ENCODE measurements at regions not wholly inside any gene's neighbourhood (a gene's known extent, or its start where the extent isn't known, plus 50 kb on each side); places are given as distances from the start of the nearest gene placed in this dataset.

DNA sequence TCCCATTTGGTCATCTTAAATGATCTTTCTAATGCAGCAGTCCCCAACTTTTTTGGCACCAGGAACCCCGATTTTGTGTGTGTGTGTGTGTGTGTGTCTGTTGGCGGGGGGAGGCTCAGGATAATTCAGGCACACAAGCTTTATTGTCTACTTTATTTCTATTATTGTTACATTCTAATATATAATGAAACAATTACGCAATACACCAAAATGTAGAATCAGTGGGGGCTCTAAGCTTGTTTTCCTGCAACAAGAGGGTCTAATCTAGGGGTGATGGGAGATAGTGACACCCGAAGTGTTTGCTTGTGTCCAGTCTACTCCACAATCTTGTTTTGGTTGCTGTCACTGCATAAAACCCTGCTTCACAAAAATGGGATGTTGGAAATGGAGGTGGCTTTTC, 621.1 kb upstream of the LRFN5 start:
- Histone ChIP-seq H3K27me3 (ENCODE audit: control insufficient read depth, insufficient read depth, low read length) (no peaks in the 10 kb centered on the region), H3K27ac (ENCODE audit: low read length) (no peak overlapping the region), H3K36me3 (ENCODE audit: control insufficient read depth, insufficient read depth, low read length) (no peaks in the 10 kb centered on the region), H3K9me3 (ENCODE audit: control insufficient read depth, insufficient read depth, low read depth, low read length) (no peaks in the 10 kb centered on the region), H3K4me1 (ENCODE audit: control insufficient read depth, insufficient read depth, low read length) (no peaks in the 10 kb centered on the region), H3K4me3 (ENCODE audit: low read depth in 2 of 2, low read length in 2 of 2) (no peak overlapping the region)
- intact Hi-C loops (cut with micrococcal nuclease; ENCODE audit: unreplicated experiment) (no loop called here), in situ Hi-C loops (cut with HindIII; ENCODE audit: low pct_unique_long_range_greater_than_20kb, low sequenced_read_pairs) (no loop called here)
- DNase-seq (ENCODE audit: low read depth, low spot score) = no peak
- no peak for ATAC-seq
- CTCF ChIA-PET = no interaction called here
- BruUV-seq (replicated peaks) = no TSS peak
- POLR2A ChIA-PET = no interaction called here
- TF ChIP-seq, protein P1, sequence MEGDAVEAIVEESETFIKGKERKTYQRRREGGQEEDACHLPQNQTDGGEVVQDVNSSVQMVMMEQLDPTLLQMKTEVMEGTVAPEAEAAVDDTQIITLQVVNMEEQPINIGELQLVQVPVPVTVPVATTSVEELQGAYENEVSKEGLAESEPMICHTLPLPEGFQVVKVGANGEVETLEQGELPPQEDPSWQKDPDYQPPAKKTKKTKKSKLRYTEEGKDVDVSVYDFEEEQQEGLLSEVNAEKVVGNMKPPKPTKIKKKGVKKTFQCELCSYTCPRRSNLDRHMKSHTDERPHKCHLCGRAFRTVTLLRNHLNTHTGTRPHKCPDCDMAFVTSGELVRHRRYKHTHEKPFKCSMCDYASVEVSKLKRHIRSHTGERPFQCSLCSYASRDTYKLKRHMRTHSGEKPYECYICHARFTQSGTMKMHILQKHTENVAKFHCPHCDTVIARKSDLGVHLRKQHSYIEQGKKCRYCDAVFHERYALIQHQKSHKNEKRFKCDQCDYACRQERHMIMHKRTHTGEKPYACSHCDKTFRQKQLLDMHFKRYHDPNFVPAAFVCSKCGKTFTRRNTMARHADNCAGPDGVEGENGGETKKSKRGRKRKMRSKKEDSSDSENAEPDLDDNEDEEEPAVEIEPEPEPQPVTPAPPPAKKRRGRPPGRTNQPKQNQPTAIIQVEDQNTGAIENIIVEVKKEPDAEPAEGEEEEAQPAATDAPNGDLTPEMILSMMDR (IDR thresholded peaks at IDR 0.05) = no peak
- TF ChIP-seq, protein P2, sequence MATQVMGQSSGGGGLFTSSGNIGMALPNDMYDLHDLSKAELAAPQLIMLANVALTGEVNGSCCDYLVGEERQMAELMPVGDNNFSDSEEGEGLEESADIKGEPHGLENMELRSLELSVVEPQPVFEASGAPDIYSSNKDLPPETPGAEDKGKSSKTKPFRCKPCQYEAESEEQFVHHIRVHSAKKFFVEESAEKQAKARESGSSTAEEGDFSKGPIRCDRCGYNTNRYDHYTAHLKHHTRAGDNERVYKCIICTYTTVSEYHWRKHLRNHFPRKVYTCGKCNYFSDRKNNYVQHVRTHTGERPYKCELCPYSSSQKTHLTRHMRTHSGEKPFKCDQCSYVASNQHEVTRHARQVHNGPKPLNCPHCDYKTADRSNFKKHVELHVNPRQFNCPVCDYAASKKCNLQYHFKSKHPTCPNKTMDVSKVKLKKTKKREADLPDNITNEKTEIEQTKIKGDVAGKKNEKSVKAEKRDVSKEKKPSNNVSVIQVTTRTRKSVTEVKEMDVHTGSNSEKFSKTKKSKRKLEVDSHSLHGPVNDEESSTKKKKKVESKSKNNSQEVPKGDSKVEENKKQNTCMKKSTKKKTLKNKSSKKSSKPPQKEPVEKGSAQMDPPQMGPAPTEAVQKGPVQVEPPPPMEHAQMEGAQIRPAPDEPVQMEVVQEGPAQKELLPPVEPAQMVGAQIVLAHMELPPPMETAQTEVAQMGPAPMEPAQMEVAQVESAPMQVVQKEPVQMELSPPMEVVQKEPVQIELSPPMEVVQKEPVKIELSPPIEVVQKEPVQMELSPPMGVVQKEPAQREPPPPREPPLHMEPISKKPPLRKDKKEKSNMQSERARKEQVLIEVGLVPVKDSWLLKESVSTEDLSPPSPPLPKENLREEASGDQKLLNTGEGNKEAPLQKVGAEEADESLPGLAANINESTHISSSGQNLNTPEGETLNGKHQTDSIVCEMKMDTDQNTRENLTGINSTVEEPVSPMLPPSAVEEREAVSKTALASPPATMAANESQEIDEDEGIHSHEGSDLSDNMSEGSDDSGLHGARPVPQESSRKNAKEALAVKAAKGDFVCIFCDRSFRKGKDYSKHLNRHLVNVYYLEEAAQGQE (IDR thresholded peaks at IDR 0.05; ENCODE audit: insufficient read depth in 1 of 2, low read depth in 2 of 2, low read length in 1 of 2) = no peak
- TF ChIP-seq TCF7L2 (IDR thresholded peaks at IDR 0.05; ENCODE audit: low read depth, low read length) (no peak), SIN3A (IDR thresholded peaks at IDR 0.05; ENCODE audit: borderline replicate concordance, insufficient read depth, low read depth, low read length) (no peak), POLR2AphosphoS5 (IDR thresholded peaks at IDR 0.05; ENCODE audit: low read depth, low read length) (no peak)

DNA sequence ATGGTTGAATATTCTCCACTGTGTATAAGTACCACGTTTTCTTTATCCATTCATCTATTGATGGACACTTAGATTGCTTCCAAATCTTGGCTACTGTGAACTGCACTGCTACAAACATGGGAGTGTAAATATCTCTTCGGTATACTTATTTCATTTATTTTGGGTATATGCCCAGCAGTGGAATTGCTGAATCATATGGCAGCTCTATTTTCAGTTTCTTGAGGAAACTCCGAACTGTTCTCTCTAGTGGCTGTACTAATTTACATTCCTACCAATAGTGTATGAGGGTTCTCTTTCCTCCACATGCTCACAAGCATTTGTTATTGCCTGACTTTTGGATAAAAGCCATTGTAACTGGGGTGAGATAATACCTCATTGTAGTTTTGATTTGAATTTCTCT, 623.1 kb upstream of the LRFN5 start:
- TF ChIP-seq, protein P1 (IDR thresholded peaks at IDR 0.05) = no peak
- no peak for TF ChIP-seq POLR2AphosphoS5 (IDR thresholded peaks at IDR 0.05; ENCODE audit: low read depth, low read length)
- no peak for TF ChIP-seq TCF7L2 (IDR thresholded peaks at IDR 0.05; ENCODE audit: low read depth, low read length)
- no peak for TF ChIP-seq SIN3A (IDR thresholded peaks at IDR 0.05; ENCODE audit: borderline replicate concordance, insufficient read depth, low read depth, low read length)
- TF ChIP-seq, protein P2 (IDR thresholded peaks at IDR 0.05; ENCODE audit: insufficient read depth in 1 of 2, low read depth in 2 of 2, low read length in 1 of 2) = no peak
- Histone ChIP-seq H3K36me3 (ENCODE audit: control insufficient read depth, insufficient read depth, low read length) (no peaks in the 10 kb centered on the region), H3K4me1 (ENCODE audit: control insufficient read depth, insufficient read depth, low read length) (no peaks in the 10 kb centered on the region), H3K4me3 (ENCODE audit: low read depth in 2 of 2, low read length in 2 of 2) (no peak overlapping the region), H3K27ac (ENCODE audit: low read length) (no peak overlapping the region), H3K9me3 (ENCODE audit: control insufficient read depth, insufficient read depth, low read depth, low read length) (no peaks in the 10 kb centered on the region), H3K27me3 (ENCODE audit: control insufficient read depth, insufficient read depth, low read length) (no peaks in the 10 kb centered on the region)
- ATAC-seq (no peak), DNase-seq (ENCODE audit: low read depth, low spot score) (no peak)
- ChIA-PET CTCF (no interaction called here), POLR2A (no interaction called here)
- intact Hi-C loops (cut with micrococcal nuclease; ENCODE audit: unreplicated experiment) (no loop called here), in situ Hi-C loops (cut with HindIII; ENCODE audit: low pct_unique_long_range_greater_than_20kb, low sequenced_read_pairs) (no loop called here)
- BruUV-seq (replicated peaks) = no TSS peak

Measured in Panc1 (cell line).